AG10803 (cell line): ENCODE measurements at regions not wholly inside any gene's neighbourhood (a gene's known extent, or its start where the extent isn't known, plus 50 kb on each side); places are given as distances from the start of the nearest gene placed in this dataset.

Experiments
- DNase-seq: peaks from one replicate; pipeline ENCODE4 v3.0.0; 2010; ENCODE audit warnings: low read depth
- H3K4me3 ChIP-seq: 2 replicates; pipeline ENCODE4 v1.5.1; 2011; ENCODE audit warnings: mild to moderate bottlenecking, low read length, control low read depth
- TF ChIP-seq, protein P1 (sequence below): conservative IDR thresholded peaks from 2 replicates; pipeline ENCODE4 v1.5.1; 2011; ENCODE audit warnings: mild to moderate bottlenecking, low read length, control low read depth, inconsistent platforms

DNA sequence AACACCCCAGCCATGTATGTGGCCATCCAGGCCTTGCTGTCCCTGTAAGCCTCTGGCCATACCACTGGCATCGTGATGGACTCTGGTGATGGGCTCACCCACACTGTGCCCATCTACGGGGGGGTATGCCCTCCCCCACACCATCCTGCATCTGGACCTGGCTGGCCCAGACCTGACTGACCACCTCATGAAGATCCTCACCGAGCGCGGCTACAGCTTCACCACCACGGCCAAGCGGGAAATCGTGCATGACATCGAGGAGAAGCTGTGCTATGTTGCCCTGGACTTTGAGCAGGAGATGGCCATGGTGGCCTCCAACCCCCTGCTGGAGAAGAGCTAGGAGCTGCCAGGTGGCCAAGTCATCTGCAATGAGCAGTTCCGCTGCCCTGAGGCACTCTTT, 80.4 kb upstream of the ZCCHC2 start:
- TF ChIP-seq, protein P1, sequence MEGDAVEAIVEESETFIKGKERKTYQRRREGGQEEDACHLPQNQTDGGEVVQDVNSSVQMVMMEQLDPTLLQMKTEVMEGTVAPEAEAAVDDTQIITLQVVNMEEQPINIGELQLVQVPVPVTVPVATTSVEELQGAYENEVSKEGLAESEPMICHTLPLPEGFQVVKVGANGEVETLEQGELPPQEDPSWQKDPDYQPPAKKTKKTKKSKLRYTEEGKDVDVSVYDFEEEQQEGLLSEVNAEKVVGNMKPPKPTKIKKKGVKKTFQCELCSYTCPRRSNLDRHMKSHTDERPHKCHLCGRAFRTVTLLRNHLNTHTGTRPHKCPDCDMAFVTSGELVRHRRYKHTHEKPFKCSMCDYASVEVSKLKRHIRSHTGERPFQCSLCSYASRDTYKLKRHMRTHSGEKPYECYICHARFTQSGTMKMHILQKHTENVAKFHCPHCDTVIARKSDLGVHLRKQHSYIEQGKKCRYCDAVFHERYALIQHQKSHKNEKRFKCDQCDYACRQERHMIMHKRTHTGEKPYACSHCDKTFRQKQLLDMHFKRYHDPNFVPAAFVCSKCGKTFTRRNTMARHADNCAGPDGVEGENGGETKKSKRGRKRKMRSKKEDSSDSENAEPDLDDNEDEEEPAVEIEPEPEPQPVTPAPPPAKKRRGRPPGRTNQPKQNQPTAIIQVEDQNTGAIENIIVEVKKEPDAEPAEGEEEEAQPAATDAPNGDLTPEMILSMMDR, result no peak
- no peak for DNase-seq
- no peak overlapping the region for H3K4me3 ChIP-seq

GRCh38 chr18:62445386-62445917, 77.4 kb upstream of the ZCCHC2 start:
- H3K4me3 ChIP-seq, result no peak overlapping the region
- TF ChIP-seq, protein P1, result no peak
- no peak for DNase-seq

GRCh38 chr18:62446511-62446910, 76.3 kb upstream of the ZCCHC2 start:
- no peak overlapping the region for H3K4me3 ChIP-seq
- TF ChIP-seq, protein P1, result no peak
- no peak for DNase-seq

DNA sequence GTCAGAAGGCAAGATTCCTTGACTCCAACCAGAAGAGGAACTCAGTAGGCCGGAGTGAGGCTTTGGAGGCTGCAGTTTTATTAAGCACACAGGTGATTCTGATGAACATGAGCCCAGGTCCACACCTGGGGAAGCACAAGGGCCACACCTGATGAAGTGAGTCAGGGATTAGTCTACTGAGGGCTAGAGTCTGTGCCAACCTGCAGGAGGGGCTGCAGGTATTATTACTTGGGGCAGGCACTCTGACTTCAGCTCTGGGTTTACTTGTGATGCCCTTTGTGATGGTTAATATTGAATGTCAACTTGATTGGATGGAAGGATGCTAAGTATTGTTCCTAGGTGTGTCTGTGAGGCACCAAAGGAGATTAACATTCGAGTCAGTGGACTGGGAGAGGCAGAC, 75.2 kb upstream of the ZCCHC2 start:
- H3K4me3 ChIP-seq, result no peak overlapping the region
- TF ChIP-seq, protein P1, result no peak
- DNase-seq, result no peak

DNA sequence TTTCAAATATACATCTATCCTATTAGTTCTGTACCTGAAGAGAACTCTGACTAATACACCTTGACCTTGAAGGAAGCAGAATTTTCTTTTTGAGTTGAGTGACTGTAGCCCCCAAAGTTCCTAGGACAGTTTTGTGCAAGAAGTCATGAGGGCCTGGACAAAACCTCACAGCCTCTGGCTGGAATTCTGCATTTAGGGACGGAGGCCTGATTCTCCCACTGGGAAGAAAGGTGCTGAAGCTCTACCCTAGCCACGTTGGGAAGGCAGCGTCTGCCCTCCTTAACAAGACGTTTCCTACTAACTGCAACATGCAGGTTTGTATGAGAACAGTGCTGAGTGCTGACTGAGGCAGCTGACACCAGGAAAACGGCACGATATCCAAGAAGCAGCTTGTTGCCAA, 74.4 kb upstream of the ZCCHC2 start:
- TF ChIP-seq, protein P1, result no peak
- no peak overlapping the region for H3K4me3 ChIP-seq
- DNase-seq, result no peak

GRCh38 chr18:62449490-62450104, 73.2 kb upstream of the ZCCHC2 start:
- TF ChIP-seq, protein P1, result no peak
- DNase-seq, result no peak
- no peak overlapping the region for H3K4me3 ChIP-seq

- TF ChIP-seq, protein P1, result no peak
- no peak for DNase-seq
These were observed 72.7 kb upstream of the ZCCHC2 start for GRCh38 chr18:62450175-62450545.

More at GRCh38 chr18:62450175-62450545, 72.7 kb upstream of the ZCCHC2 start:
- H3K4me3 ChIP-seq, result no peak overlapping the region
